HG02885 (cell line): ENCODE measurements at regions not wholly inside any gene's neighbourhood (a gene's known extent, or its start where the extent isn't known, plus 50 kb on each side); places are given as distances from the start of the nearest gene placed in this dataset.

Experiments
- ATAC-seq: cut with Tn5 transposase; IDR thresholded peaks from one replicate; pipeline ENCODE4 v1.9.1; 2021; ENCODE audit warnings: mild to moderate bottlenecking; ENCODE audit not compliant: unreplicated experiment, poor library complexity

DNA sequence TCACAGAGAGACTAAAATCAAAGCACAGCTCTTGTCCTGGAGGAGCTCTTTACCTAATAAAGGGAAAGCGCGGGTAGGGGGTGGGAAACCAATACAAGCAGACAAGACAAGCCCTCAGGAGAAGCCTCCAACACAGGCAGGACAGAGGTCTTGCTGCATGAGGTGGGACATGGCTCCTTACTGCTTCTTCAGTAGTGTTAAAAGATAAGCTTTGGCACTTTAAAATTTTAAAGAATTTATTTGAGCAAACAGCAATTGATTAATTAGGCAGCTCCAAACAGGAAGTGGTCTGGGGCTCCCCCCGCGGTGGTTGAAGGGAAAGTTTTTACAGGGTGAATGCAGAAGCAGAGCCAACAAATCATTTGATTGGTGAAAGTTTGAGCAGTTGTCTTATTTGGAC, 50.3 kb upstream of the MACC1 start:
- no peak for ATAC-seq

GRCh38 chr7:20268824-20269223, 51.6 kb upstream of the MACC1 start:
- ATAC-seq: no peak

GRCh38 chr7:20269726-20270125, 52.5 kb upstream of the MACC1 start:
- ATAC-seq: no peak

- no peak for ATAC-seq
Observed at GRCh38 chr7:20270371-20270770, 53.2 kb upstream of the MACC1 start.

DNA sequence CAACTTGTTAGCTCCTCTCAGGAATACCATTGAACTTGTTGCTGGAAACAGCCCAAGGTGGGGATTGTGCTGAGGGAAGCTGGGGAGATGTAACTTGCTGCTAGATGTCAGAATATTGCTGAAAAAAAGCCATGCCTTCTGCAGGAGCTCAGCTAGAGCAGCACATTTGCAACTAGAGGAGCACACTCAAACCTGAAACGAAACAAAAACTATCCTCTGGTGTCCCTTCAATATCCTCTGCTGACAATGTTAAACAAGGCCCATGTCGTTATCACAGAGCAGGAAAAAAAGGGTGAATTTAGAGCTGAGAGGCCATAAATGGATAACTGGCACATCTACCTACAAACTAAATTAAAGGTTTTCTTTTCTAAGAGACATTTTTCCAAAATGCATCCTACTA, 53.7 kb upstream of the MACC1 start:
- peak; percentile 97 for ATAC-seq

- ATAC-seq: no peak
Observed at GRCh38 chr7:20275637-20276036, 55.1 kb upstream of the ITGB8 start.

GRCh38 chr7:20276705-20277472, 53.8 kb upstream of the ITGB8 start:
- no peak for ATAC-seq

DNA sequence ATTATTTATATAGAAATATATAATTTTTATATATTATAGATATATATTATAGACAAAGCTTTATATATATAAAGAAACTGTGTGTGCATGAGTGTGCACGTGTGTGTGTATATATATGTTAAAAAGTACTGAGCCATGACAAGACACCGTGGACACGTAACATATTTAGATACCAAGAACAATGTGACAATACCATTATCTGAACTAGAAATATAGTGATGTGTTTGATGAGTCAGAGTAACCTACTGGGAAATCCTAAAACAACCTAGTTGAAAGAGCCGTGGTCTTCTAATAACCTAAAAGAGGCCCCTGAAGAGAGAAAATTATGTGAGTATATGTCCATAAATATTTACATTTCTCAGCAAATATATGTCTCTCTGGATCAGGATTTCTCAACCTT, 50.7 kb upstream of the ITGB8 start:
- no peak for ATAC-seq

- no peak for ATAC-seq
Observed at GRCh38 chr7:20280475-20281351, 50.0 kb upstream of the ITGB8 start.
